GM18499 (cell line): ENCODE measurements at regions not wholly inside any gene's neighbourhood (a gene's known extent, or its start where the extent isn't known, plus 50 kb on each side); places are given as distances from the start of the nearest gene placed in this dataset.

Experiments used
- ATAC-seq: cut with Tn5 transposase; IDR thresholded peaks from one replicate; pipeline ENCODE4 v1.9.1; 2021; ENCODE audit warnings: moderate number of reproducible peaks; ENCODE audit not compliant: insufficient read depth, unreplicated experiment

- ATAC-seq = no peak
These were observed 730.2 kb upstream of the DPPA4 start for GRCh38 chr3:110067527-110067926.

DNA sequence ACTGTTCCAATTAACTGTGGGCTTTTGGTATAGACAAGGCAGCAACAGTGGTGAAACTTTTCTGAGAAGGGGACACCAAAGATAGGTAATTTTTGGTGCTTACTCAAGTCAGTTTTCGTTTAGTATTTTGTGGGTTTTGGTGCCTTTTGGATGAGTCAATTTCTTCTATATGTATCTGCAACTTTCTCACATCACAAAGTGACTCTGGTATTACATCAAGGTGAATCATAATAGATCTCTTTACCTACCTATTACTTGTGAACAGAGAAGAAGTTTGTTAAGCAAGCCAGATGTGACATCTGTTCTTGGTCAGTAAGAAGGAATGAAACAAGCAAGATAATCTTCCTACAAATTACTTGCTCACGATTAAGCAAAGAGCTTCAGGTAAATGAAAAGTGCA is 732.4 kb upstream of the DPPA4 start:
- ATAC-seq = no peak

GRCh38 chr3:110070161-110070916 is 733.0 kb upstream of the DPPA4 start:
- no peak for ATAC-seq

- no peak for ATAC-seq
These were observed 736.7 kb upstream of the DPPA4 start for GRCh38 chr3:110074095-110074494.

- no peak for ATAC-seq
These were observed 739.7 kb upstream of the DPPA4 start for GRCh38 chr3:110077093-110077492.

GRCh38 chr3:110093411-110093810 is 756.1 kb upstream of the DPPA4 start:
- ATAC-seq = no peak

DNA sequence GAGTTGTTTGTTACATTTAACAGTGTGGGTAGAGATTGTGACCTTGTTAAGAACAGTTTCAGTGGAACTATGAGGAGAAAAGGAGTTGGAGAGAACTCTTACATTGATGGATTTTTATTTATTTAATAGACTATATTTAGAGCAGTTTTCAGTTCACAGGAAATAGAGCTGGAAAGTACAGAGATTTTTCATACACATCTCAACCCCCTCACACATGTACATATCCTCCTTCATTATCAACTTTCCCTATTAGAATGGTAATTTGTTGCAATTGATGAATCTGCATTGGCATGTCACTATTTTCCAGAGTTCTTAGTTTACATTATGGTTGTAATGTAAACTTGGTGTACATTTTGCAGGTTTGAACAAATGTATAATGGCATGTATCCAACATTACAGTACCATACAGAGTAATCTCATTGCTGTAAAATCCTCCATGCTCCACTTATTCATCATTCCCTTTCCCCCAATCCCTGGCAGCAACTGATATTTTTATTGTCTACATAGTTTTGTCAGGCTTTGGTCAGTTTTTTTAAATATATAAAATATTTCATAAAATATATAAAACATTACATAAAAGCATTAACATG is 756.6 kb upstream of the DPPA4 start:
- no peak for ATAC-seq

GRCh38 chr3:110099711-110100110 is 762.4 kb upstream of the DPPA4 start:
- ATAC-seq = no peak

- ATAC-seq = no peak
These were observed 764.0 kb upstream of the DPPA4 start for GRCh38 chr3:110101361-110101760.

DNA sequence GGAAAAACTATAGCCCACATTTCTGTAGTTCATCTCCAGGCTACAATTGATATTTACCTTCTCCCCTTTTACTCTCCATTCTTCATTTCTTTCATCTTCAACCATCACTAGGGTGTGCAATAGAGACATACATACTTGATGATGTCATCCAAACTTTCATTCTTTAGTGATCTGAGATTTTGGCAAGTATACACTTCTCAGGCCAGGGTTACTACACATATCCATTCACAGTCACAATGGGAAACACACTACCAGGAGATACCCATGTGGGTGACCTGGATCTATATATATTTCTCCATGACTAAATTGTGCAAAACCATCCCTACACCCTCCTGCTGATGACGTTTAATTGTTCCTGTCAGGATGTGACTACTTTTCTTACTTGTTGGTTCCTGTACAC is 769.5 kb upstream of the DPPA4 start:
- ATAC-seq = no peak

DNA sequence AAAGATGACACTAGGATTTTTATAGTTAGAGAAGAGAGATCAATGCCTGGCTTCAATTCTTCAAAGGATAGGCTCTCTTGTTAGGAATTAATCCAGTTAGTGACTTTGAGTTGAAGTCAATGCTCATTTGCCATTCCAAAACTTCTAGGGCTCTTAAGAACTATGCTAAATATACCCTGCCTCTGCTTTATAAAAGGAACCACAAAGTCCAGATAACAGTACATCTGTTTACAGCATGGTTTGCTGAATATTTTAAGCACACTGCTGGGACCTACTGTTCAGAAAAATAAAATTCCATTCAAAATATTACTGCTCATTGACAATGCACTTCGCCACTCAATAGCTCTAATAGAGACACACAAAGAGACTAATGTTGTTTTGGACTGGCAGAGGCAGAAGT is 786.6 kb upstream of the DPPA4 start:
- ATAC-seq = no peak

DNA sequence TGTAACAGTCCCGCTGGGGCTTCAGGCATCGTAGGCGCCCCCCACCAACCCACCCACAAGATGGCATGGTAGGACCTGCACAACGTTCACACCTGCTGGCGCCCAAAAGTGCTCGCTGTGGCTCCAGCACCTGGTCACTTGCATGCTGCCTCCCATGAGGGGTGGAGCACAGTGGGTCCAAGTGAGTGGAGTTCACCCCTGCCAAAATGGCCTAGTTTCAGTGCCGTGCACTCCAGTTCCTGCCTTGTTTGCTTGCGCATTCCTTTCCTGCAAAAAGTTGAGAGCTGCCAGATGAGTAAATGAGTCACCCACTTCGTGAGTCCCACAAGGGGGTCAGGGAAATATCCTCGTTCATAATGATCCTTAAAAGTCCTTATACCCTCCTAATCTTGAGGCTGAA is 788.7 kb upstream of the DPPA4 start:
- no peak for ATAC-seq

DNA sequence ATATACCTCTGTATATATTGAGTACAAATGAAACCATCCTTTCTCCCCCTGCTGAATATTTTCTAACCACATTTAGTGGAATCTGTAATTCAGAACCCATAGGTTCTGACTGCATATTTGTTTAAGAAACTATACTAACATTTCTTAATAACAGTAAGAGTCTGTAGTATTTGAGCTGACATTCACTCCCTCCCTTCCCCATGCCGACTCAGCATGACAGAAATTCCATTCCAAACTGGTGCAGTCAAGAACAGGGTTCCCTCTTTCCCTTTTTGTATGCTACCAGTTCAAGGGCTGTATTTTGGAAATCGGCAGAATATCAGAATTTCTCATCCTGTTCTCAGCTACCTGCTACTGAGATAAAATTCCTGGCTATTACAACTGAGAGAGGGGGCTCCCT is 796.6 kb upstream of the DPPA4 start:
- no peak for ATAC-seq

DNA sequence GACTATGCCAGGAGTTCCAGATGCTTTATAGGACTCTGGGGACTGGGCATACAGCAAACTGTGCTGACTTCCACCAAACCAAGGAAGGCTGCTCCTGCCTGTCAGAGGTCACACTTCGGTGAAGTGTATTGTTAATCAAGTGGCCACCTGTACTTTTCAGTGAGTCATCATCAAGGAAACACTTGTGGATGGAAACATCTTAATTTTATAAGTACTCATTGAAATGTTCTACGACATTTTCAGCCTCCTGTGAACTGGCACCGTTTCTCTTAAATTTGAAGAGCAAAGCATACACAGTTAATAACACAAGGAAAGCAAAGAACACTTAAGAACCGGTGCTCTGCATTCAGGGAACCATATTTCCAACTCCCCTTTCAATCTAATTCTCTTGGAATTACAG is 801.7 kb upstream of the DPPA4 start:
- ATAC-seq = no peak

DNA sequence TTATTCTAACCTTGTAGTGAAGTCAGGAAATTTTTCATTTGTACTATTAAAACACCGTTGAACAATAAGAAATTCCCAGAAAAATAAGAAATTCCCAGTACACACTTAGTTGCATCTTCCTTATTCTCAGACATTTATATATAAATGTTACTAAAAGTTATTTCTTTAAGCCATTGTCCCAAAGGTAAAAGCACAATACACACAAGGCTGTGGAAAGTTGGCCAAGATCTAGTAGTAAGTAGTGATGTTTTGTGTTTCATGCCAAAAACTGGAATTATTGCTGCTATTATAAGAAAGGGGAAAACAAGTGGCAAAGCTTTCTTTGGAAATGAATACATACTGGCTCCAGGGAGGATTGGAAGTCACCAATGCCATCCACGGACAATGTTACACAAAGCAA is 802.5 kb upstream of the DPPA4 start:
- ATAC-seq = no peak

DNA sequence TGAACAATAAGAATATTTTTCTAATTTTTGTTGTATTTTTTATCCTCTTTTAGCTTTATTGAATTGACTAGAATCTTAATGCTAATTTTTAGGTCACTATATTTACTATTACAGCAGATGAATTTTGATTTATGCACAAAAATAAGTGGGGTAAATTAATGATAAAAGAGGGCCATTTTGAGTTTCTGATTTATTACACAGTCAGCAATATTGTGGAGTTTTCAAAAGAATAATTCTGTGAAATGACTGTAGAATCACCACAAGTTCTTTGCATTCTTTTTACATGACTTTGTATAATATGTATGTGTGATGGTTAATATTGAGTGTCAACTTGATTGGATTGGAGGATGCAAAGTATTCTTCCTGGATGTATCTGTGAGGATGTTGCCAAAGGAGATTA is 812.4 kb upstream of the DPPA4 start:
- no peak for ATAC-seq

GRCh38 chr3:110157221-110157620 is 819.9 kb upstream of the DPPA4 start:
- ATAC-seq = no peak

- ATAC-seq = no peak
These were observed 827.5 kb upstream of the DPPA4 start for GRCh38 chr3:110164632-110165369.

GRCh38 chr3:110165370-110165743 is 828.0 kb upstream of the DPPA4 start:
- no peak for ATAC-seq

DNA sequence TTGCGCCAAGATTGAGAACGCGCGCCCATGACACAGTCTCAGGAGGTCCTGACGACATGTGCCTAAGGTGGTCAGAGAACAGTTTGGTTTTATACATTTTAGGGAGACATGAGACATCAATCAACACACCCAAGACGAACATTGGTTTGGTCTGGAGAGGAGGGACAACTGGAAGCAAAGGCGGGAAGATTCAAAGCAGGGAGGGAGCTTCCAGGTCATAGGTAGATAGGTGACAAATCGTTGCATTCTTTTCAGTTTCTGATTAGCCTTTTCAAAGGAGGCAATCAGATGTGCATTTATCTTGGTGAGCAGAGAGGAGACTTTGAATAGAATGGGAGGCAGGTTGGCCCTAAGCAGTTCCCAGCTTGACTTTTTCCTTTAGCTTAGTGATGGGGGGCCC is 828.4 kb upstream of the DPPA4 start:
- ATAC-seq = no peak

GRCh38 chr3:110166791-110167190 is 829.4 kb upstream of the DPPA4 start:
- no peak for ATAC-seq

GRCh38 chr3:110174908-110175307 is 837.6 kb upstream of the DPPA4 start:
- no peak for ATAC-seq
